ENCODE measurements at regions not wholly inside any gene's neighbourhood (a gene's known extent, or its start where the extent isn't known, plus 50 kb on each side); places are given as distances from the start of the nearest gene placed in this dataset.

- intact Hi-C loops (cut with micrococcal nuclease; ENCODE audit: unreplicated experiment) = no loop called here
- TF ChIP-seq TCF7L2 (IDR thresholded peaks at IDR 0.05; ENCODE audit: low read depth, low read length) = no peak
- no peak for TF ChIP-seq REST (IDR thresholded peaks at IDR 0.05; ENCODE audit: insufficient read depth in 1 of 2, low read depth in 2 of 2, low read length in 1 of 2)
- TF ChIP-seq SIN3A (IDR thresholded peaks at IDR 0.05; ENCODE audit: borderline replicate concordance, insufficient read depth, low read depth, low read length) = no peak
- TF ChIP-seq POLR2AphosphoS5 (IDR thresholded peaks at IDR 0.05; ENCODE audit: low read depth, low read length) = no peak
- TF ChIP-seq CTCF (IDR thresholded peaks at IDR 0.05) = no peak
- no peak for DNase-seq (ENCODE audit: low read depth, low spot score)
- Histone ChIP-seq H3K4me3 (ENCODE audit: low read depth in 2 of 2, low read length in 2 of 2) (no peak overlapping the region), H3K4me1 (ENCODE audit: control insufficient read depth, insufficient read depth, low read length) (no peaks in the 10 kb centered on the region), H3K9me3 (ENCODE audit: control insufficient read depth, insufficient read depth, low read depth, low read length) (no peaks in the 10 kb centered on the region), H3K27me3 (ENCODE audit: control insufficient read depth, insufficient read depth, low read length) (no peaks in the 10 kb centered on the region), H3K27ac (ENCODE audit: low read length) (no peak overlapping the region), H3K36me3 (ENCODE audit: control insufficient read depth, insufficient read depth, low read length) (no peaks in the 10 kb centered on the region)
- in situ Hi-C loops (cut with HindIII; ENCODE audit: low pct_unique_long_range_greater_than_20kb, low sequenced_read_pairs) = no loop called here
- ATAC-seq = no peak
- CTCF ChIA-PET = no interaction called here
- no TSS peak for BruUV-seq (replicated peaks)
- POLR2A ChIA-PET = no interaction called here
These were observed 60.1 kb upstream of the DYNLRB2 start for GRCh38 chr16:80480664-80481063.

GRCh38 chr16:80477838-80478237 lies 63.0 kb upstream of the DYNLRB2 start:
- Histone ChIP-seq H3K4me1 (ENCODE audit: control insufficient read depth, insufficient read depth, low read length) (no peaks in the 10 kb centered on the region), H3K36me3 (ENCODE audit: control insufficient read depth, insufficient read depth, low read length) (no peaks in the 10 kb centered on the region), H3K9me3 (ENCODE audit: control insufficient read depth, insufficient read depth, low read depth, low read length) (no peaks in the 10 kb centered on the region), H3K27ac (ENCODE audit: low read length) (no peak overlapping the region), H3K27me3 (ENCODE audit: control insufficient read depth, insufficient read depth, low read length) (no peaks in the 10 kb centered on the region), H3K4me3 (ENCODE audit: low read depth in 2 of 2, low read length in 2 of 2) (no peak overlapping the region)
- POLR2A ChIA-PET = no interaction called here
- CTCF ChIA-PET = no interaction called here
- no peak for ATAC-seq
- in situ Hi-C loops (cut with HindIII; ENCODE audit: low pct_unique_long_range_greater_than_20kb, low sequenced_read_pairs) (no loop called here), intact Hi-C loops (cut with micrococcal nuclease; ENCODE audit: unreplicated experiment) (no loop called here)
- no peak for TF ChIP-seq SIN3A (IDR thresholded peaks at IDR 0.05; ENCODE audit: borderline replicate concordance, insufficient read depth, low read depth, low read length)
- no peak for TF ChIP-seq POLR2AphosphoS5 (IDR thresholded peaks at IDR 0.05; ENCODE audit: low read depth, low read length)
- TF ChIP-seq REST (IDR thresholded peaks at IDR 0.05; ENCODE audit: insufficient read depth in 1 of 2, low read depth in 2 of 2, low read length in 1 of 2) = no peak
- TF ChIP-seq CTCF (IDR thresholded peaks at IDR 0.05) = no peak
- no peak for TF ChIP-seq TCF7L2 (IDR thresholded peaks at IDR 0.05; ENCODE audit: low read depth, low read length)
- DNase-seq (ENCODE audit: low read depth, low spot score) = no peak
- BruUV-seq (replicated peaks) = no TSS peak
